ENCODE measurements at regions not wholly inside any gene's neighbourhood (a gene's known extent, or its start where the extent isn't known, plus 50 kb on each side); places are given as distances from the start of the nearest gene placed in this dataset.

DNA sequence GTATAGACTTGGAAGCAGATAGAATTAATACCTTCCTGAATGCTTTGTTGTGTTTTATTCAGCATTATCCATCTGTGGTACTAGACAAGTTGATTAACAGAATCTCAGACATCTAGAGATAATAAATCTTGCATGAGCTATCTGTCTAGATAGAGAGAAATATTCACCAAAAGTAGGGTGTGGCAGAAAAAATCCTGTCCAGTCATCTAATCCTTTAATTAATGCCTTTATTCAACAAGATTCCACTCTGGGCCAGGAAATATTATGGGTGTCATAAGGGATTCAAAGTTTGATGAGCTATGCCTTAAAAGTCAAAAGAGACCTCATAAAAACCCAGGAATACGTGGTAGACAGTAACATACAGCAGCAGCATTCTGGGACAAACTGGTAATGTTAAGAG is 601.2 kb downstream of the LMO4 start:
- no peak for TF ChIP-seq POLR2A (IDR thresholded peaks at IDR 0.05)
- TF ChIP-seq, protein P1, sequence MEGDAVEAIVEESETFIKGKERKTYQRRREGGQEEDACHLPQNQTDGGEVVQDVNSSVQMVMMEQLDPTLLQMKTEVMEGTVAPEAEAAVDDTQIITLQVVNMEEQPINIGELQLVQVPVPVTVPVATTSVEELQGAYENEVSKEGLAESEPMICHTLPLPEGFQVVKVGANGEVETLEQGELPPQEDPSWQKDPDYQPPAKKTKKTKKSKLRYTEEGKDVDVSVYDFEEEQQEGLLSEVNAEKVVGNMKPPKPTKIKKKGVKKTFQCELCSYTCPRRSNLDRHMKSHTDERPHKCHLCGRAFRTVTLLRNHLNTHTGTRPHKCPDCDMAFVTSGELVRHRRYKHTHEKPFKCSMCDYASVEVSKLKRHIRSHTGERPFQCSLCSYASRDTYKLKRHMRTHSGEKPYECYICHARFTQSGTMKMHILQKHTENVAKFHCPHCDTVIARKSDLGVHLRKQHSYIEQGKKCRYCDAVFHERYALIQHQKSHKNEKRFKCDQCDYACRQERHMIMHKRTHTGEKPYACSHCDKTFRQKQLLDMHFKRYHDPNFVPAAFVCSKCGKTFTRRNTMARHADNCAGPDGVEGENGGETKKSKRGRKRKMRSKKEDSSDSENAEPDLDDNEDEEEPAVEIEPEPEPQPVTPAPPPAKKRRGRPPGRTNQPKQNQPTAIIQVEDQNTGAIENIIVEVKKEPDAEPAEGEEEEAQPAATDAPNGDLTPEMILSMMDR (IDR thresholded peaks at IDR 0.05) = no peak
- TF ChIP-seq EP300 (IDR thresholded peaks at IDR 0.05) = no peak
